HG03521 (cell line): ENCODE measurements at regions not wholly inside any gene's neighbourhood (a gene's known extent, or its start where the extent isn't known, plus 50 kb on each side); places are given as distances from the start of the nearest gene placed in this dataset.

Source experiments
- ATAC-seq: cut with Tn5 transposase; IDR thresholded peaks from one replicate; pipeline ENCODE4 v1.9.1; 2021; ENCODE audit warnings: mild to moderate bottlenecking, moderate library complexity; ENCODE audit not compliant: unreplicated experiment

DNA sequence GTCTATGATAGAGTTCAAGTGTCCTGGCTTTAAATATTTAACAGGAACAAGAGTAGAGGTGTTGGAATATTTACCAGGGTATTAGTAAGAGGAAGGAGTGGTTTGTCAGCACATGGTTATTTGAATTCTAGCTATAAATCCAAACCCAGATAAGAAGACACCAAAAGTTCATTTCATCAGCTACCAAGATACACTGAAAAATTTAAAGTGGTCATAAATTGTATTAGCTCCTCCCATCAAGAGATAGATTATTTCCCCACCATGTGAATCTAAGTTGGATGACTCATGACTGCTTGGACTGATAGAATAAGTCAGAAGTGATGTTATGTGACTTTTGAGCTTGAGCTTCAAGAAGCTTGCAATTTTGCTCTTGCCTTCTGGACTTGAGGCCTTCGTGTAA lies 72.1 kb upstream of the GRAMD2B start:
- no peak for ATAC-seq

DNA sequence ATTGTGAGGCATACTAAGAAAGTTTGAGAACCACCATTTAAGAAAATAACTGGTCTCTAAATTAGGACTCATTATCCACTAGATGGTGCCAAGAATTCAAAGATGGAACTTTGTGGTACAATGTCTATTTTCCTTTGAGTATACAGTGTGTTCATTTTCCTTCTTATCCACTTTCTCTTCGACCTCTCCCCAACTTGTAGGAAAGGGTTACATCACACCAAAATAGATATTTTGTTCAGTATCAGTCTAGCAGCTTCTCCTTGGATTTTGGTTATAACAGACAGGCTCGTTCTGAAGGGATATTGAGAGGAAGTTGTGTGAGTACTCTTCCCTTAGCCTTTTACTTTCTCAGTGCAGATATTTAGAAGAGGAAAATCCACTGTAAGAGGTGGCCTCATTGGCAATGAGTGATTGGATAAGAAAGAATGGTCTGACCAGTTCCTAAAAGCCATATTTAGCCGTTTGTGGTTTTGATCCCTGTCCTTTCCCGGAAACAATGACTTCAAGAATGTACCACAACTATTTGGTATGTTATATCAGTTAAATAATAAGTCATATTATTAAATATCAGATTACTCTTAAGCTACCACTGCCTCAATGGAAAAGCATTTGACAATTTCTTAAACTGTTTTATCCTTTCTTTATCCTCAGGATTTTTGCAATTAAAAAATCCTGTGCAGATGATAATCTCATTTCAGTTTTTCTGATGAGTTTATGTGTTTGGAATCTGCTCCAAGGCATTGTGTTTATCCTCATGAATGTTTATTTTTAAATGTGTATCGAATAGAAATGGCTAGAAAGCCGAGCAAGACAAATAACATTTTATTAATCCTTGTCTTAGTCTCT lies 69.0 kb upstream of the GRAMD2B start:
- no peak for ATAC-seq

DNA sequence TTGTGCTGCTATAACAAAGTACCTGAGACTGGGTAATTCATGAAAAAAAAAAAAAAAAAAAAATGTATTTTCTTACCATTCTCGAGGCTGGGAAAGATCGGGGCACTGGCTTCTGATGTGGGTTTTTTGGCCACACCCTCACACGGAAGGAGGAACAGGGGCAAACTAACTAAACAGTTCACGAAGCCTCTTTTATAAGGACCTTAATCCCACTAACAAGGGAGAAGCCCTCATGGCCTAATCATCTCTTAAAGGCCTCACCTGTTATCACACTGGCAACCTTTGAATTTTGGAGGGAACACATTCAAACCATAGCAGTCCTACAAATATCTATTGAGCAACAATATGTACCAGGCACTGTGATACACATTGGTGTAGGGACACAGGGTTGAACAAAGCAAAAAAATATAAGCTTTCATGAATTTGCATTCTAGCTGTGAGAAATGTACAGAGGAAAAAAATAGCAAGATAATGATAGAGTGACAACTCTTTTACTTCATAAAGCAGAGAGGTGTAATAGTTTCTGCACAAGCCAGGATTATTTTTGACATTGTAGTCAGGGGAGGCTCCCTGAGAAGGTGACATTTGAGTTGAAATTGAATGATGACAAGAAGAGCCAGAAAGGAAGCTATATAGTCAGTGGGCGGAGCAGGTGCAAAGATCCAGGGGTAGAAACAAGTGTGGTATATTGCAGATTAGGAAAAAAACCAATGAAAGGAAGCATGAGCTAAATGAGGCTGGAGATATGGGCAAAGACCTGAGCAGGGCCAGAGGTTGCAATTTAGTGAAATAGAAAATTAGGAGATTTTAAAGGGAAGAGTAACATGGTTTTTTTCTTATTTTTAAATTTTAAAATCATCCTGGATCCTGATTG lies 68.1 kb upstream of the GRAMD2B start:
- ATAC-seq, result no peak

DNA sequence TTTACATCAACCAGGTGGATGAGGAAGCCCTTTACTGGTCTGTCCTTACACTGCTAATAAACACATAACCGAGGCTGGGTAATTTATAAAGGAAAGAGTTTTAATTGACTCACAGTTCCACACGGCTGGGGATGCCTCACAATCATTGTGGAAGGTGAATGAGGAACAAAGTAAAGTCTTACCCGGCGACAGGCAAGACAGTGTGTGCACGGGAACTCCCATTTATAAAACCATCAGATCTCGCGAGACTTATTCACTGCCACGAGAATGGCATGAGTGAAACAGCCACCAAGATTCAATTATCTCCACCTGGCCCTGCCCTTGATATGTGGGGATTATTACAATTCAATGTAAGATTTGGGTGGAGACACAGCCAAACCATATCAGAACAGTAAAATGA lies 67.3 kb upstream of the GRAMD2B start:
- ATAC-seq, result no peak

DNA sequence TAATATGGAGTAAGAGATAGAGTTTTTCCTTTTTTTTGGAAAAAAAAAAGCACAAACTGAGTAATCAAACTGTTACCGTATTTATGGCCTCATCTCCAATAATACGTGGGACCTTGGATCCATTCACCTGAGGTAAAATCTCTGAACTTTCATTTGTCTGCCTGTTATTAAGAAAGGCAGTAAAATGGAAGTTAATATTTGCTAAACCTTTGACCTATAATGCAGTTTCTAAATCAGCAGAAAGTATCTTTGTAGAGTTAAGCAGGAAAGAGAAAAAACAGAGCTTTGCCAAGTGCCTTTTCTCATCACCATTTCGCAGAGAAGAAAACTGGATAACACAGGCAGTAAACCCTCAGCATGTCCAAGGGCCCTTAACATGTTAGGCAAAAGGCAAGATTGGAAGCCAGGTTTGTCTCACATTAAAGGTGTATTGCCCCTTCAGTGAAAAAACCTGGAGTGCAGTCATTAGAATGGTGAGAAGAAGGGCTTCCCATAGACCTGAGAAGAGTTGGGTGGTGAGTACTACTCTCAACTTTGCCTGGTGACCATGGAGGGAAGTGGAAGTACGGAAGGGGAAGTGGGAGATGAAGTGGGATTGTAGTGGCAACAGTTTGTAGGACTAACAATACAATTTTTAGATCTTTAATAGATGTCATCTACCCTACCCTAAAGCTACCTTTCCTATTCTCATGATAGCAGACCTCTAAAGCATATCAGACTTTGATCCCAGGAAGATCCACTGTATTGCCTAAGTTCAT lies 65.4 kb upstream of the GRAMD2B start:
- ATAC-seq, result no peak

DNA sequence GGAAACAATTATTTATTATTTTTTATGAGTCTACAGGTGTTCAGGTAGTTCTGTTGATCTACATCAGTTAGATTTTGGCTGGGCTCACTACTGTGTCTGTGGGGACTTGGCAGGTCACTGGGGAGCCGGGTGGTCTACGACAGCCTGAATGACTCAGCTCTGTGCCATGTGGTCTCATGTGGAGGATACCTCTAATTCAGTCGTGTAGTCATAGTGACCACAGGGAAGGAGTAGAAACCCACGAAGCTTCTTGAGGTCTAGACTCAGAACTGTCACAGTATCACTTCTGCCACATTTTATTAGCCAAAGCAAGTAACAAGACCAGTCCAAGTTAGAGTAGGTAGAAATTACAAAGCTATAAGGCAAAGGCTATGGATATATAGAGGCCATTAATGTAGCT lies 64.7 kb upstream of the GRAMD2B start:
- peak; percentile 91 for ATAC-seq

DNA sequence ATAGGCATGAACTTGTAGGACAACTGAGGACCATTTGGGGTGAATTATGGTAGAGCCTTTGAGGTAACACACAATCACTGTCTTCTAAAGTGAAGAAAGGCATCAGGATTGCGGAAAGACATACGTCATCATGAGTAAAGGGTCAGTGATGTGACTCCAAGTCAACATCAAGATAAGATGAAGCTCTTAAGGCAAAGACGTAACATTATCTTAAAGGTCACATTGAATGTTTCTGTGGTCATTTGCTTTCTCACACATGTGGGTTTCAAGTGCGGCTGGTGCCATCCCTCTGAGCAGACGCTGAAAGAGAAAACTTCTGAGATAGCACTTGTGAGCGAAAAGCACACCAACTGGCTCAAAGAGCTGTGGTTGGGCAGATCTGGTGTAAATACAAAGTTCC lies 63.3 kb upstream of the GRAMD2B start:
- peak; percentile 39 for ATAC-seq

DNA sequence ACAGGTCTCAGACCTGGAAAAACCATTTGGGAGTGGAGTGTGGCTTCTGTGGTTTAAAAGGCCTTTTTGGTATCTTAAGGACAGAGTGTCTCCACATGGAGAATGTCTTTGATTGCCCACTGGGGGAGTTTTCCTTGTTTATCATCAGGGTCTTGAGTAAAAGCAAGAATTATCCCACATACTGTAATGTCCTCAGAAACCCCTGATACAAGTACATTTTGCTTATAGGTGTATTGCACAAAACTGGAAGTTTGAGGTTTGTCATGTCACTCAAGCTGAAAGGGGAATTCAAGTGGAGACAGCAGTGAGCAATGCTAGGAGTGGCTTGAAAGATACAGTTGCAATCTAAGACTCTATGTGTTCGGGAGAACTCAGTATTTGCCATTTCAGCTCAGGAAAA lies 62.7 kb upstream of the GRAMD2B start:
- no peak for ATAC-seq

DNA sequence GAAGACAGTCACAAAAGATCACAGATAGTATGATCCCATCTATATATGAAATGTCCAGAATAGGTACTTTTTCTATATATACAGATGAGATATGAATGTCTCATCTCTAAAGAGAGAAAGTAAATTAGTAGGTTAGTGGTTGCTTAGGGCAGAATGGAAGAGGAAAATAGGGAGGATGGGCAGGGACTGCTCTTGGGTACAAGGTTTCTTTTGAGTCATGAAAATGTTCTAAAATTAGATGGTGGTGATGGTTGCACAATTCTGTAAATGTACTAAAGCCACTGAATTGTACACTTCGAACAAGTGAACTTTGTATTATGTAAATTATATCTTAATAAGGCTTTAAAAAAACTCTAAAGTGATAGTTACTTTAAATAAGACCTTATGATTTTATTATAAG lies 59.6 kb upstream of the GRAMD2B start:
- ATAC-seq, result no peak

DNA sequence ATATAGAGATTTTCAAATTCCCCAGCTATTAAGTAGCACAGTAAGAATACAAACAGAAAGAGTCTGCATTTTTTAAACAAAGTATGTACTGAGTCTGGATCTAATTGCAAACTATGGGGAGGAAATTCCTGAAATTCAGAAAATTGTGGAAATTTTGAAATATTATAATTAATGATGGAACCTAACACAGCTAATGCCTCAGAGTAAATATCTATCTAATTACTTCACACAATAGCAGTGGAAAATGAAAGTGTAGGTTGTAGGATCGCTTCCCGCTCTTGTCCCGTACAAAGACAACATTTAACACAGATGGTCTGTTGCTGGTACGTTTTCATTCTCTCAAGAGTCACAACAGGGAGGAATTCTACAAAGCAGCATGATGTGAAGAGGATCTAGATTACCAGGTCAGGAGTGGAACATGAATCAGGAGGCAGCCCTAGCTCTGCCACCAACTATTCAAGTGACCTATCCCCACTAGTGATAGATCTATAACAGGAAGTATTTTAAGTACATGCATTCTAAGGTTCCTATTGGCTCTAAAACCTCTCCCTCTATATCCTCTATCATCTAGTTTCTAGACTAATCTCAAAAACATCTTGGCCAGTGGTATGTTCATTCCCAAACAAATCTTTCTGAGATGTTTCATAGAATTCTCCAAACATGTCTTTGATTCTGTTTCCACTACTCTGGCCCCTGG lies 58.9 kb upstream of the GRAMD2B start:
- ATAC-seq, result no peak

DNA sequence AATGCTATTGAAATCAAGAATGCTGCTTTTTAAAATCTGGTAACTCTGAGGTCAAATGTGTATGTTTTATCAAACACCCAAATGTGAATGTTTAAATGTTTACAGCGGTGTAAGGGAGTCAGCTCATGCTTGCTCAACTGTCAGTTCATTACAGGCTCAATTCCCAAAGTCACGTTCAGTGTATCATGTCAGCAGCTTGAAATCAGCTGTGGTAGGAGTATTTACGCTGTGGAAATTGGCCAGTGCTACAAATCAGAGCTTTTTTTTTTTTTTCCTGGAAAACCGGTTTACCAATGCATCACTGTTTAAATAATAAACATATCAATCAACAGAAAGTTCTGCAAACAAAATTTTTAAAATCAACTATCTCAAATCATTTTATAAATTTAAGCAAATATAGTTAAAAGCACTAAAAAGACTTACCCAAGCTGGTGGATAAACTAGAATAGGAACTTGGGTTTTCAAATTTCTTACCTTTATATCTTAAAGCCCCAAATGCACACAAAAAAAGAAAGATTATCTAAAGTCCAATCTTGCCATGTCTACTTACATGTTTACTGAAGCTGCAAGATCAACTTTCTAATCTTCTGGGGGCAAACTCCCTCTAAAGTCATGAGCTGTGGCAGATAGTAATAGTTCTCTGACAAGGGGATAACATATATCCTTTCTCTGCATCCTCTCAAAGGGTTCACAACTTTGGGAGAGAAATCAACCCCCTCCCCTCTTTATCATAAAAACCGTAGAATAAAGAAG lies 57.6 kb upstream of the GRAMD2B start:
- no peak for ATAC-seq

DNA sequence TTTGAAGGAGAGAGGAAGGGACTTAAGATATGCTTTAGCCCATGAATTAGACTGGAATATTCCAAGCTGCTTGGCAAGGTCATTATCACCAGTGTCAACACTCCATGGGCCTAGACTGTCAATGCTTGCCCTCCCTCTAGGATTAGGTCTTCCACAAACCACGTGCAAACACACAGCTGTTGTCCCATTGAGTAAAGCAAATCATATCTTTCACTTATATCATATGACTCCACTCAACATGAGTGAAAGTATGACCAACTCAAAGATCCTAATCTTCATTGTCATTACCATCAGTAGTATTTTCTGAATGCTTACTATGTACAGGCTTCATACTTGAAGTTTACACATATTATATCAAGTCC lies 57.0 kb upstream of the GRAMD2B start:
- no peak for ATAC-seq

DNA sequence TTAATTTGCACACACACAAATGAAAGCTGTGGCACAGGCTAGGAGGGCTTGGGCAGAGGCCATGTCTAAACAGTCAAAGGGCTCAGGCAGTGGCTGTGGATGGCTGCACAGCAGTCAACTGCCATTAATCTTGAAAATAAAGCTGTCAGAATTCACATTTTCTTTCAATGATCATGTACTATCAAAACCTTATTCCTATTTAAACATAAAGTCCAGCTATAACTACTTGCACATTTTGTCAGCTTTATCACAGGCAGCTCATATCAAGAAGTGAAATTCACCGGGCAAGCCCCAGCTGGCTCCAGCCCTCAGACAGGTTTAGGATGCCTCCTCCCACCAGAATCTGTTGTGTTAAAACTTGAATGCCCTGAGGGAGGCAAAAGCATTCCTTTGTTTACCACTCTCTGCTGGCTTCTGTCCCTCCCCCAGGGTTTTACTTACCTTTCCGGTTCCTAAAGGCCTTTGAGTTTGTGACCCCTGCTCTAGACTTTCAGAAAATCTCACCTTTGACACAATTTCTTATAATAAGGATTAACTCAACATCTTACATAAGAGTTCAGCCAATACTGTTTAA lies 54.9 kb upstream of the GRAMD2B start:
- no peak for ATAC-seq

DNA sequence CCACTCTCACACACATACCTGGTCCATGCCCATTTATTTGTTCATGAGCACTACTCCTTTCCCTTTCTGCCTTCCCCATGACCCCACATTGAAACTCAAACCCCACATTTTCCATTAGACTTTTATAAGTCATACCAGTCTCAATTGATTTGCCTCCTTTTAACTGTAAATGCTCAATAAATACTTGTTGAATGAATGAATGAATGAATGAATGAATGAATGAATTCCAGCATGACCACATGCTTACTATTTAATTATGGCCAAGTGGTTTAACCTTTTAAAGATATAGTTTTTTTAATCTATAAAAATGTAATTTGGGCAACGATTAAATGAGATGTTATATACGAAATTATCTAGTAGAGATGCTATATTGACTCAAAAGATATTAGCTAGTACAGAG lies 54.1 kb upstream of the GRAMD2B start:
- ATAC-seq, result no peak

DNA sequence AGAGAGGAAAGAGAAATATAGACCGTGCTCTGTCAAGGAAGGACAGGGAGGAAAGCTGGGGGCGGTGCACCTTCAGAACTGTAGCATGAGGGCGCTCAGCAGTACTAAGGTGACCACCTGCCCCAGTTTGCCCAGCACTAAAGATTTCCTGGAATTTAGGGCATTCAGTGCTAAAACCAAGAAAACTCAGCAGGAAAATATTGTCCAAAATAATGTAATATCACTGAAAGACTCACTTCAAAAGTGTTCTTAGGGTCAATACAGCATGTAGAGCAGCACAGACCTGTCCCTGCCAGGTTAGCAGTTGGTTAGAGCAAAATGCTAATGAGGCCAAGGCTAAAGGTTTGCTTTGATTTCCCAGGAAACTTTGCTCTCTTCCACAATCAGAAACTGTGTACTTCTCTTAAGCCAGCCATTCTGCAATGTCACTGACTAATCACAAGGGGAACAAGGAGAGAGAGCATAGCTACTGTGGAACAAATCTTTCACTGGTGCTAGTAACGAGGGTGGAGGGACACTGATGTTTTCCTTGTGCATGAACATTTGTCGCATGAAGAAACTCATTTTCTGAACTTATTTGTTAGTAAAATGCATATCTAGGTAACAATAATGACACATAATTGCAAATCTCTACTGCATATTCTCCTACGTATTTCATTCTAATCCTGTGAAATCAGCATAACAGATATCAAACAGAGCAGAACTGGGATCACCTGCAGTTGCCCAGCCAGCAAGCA lies 53.0 kb upstream of the GRAMD2B start:
- ATAC-seq, result no peak

DNA sequence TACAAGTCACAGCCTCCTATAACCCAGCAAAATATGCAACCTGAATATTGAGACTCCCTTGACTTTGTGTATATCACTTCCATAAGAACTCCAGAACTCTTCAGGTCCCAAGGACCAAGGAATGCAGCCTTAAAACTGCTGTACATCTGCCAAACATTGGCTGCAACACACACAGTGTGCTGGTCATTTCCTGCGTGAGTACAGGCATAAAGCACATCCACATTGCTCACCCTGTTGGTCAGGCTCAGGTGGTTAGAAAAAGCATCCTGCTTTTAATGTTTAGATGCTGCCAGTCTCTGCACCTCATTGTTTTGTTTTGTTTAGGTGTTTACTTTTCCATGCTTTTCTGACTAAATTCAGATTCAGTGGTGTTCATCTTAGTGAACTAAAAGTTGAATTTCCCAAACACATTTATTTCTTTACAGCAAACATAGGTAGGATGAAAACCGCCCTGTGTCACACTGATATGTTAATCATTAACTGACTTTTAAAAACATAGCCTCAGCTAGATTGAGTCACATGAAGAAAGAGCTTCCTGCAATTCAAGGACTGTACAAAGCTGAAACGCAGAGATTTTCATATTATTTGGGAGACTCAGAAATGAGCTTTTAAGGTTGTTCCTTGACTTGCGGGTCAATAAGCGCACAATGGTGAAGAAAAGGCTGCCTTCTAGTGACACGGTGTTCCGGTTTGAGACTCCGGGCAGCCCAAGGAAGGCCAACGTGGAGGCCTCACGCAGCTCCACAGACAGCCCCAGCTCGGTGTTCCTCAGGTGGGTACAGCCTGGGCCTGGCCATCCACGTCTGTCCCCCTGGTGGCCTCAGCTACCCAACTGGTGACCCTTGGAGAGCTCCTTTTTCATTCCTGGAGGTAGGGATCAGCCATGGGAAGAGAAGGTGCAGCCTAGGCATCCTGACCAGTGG lies 52.2 kb upstream of the GRAMD2B start:
- no peak for ATAC-seq

DNA sequence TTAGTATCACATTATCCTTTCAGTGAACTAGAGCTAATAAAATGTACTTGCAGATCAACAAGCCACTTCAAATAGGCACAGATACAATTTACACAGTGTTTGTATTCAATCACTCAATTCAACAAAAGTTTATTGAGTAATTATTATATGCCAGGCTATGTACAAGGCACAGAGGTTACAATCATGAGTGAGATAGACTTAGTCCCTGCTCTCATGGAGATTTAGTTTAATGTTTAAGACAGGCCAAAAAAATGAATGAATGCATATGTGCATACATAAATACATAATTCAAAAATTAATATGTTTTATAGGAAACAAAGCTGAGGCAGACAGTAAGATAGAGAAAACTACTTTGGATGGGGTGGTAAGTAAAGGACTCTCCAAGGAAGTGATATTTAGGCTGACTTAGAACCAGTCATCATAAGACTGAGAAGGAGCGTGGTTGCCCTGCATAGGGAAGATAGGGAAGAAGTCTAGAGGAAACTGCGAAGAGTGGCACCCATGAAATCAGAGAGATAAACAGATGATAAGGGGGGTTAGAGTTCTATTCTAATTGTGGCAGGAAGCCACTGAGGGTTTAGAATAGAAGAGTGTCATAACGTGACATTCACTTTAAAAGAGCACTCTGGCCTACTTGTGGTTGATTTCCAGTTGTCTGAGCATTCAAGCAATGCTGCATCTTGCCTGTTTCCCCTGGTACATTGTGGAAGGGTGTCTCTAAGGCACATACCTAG lies 49.7 kb upstream of the GRAMD2B start:
- ATAC-seq, result no peak
